GM12892 (cell line): ENCODE measurements at regions not wholly inside any gene's neighbourhood (a gene's known extent, or its start where the extent isn't known, plus 50 kb on each side); places are given as distances from the start of the nearest gene placed in this dataset.

ENCODE experiments used
- POLR2A ChIP-seq: IDR thresholded peaks from 2 replicates; pipeline ENCODE4 v1.6.1; 2011; ENCODE audit warnings: low read depth, low read length, control low read depth
- TAF1 ChIP-seq: IDR thresholded peaks from 2 replicates; pipeline ENCODE4 v1.6.1; 2011; ENCODE audit warnings: low read depth, mild to moderate bottlenecking, control low read depth, low read length, borderline replicate concordance

GRCh38 chr4:10348241-10348640 lies 109.0 kb downstream of the ZNF518B start:
- TF ChIP-seq TAF1 = no peak
- no peak for TF ChIP-seq POLR2A
